Tibial nerve (tissue), 3 donors: ENCODE measurements at regions not wholly inside any gene's neighbourhood (a gene's known extent, or its start where the extent isn't known, plus 50 kb on each side); places are given as distances from the start of the nearest gene placed in this dataset.

Experiments used
- POLR2A ChIP-seq, 2 donors: fragments of 450-650 bp; IDR thresholded peaks; one replicate each; pipeline ENCODE4 v1.6.1; 2017; ENCODE audit warnings: antibody characterized with exemption in 2 of 2, mild to moderate bottlenecking in 2 of 2, moderate library complexity in 2 of 2
- TF ChIP-seq, protein P1 (sequence below), 5 experiments: fragments of 200-600 bp in 3 of 5; fragments of 450-650 bp in 2 of 5; sonication (generic) in 3 of 5; IDR thresholded peaks; one replicate each; pipeline ENCODE4 v1.5.1; 2016 to 2019; ENCODE audit warnings: antibody characterized with exemption in 5 of 5, mild to moderate bottlenecking in 3 of 5, moderate library complexity in 2 of 5

DNA sequence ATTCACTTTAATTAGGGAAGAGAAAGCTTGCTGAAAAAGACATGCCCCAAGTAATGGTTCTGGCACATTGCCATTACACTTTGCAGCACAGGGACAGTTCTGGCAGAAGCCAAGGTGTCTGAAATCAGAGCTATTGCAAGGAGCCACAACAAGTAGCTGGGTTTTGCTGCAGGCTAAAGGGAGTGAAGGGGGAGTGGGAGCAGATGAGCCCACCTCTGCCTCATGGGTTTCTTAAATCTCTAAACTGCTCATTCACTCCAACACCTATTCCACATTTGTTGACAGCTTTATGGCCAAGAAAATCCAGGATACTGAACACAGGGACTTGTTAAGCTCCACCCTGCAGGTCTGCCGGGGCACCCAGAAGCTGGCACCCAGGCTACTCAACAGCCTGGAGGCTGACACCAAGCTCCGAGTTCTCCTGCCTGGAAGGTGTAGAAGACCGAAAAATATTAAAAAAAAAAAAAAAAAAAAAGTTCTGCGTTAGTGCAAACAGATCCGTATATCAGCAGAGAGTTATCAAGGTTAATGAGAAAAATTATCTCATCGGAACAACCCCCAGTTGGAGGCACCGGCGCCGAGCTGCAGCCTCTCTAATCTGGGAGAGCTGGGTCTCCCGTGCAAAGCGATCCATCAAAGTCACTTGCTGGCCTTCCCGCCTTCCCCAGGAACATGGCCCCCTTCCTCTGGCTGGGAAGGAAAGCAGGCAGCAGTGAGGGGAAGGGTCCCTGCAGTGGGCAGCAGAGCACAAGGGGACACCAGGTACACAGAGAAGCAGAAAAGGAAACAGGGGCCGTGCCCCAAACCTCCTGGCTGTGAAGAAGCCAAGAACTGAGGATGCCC is 123.7 kb downstream of the HNMT start:
- TF ChIP-seq, protein P1, sequence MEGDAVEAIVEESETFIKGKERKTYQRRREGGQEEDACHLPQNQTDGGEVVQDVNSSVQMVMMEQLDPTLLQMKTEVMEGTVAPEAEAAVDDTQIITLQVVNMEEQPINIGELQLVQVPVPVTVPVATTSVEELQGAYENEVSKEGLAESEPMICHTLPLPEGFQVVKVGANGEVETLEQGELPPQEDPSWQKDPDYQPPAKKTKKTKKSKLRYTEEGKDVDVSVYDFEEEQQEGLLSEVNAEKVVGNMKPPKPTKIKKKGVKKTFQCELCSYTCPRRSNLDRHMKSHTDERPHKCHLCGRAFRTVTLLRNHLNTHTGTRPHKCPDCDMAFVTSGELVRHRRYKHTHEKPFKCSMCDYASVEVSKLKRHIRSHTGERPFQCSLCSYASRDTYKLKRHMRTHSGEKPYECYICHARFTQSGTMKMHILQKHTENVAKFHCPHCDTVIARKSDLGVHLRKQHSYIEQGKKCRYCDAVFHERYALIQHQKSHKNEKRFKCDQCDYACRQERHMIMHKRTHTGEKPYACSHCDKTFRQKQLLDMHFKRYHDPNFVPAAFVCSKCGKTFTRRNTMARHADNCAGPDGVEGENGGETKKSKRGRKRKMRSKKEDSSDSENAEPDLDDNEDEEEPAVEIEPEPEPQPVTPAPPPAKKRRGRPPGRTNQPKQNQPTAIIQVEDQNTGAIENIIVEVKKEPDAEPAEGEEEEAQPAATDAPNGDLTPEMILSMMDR (IDR thresholded peaks at IDR 0.05) = no peak
- no peak for TF ChIP-seq POLR2A (IDR thresholded peaks at IDR 0.05)
